ENCODE measurements at regions not wholly inside any gene's neighbourhood (a gene's known extent, or its start where the extent isn't known, plus 50 kb on each side); places are given as distances from the start of the nearest gene placed in this dataset.

DNA sequence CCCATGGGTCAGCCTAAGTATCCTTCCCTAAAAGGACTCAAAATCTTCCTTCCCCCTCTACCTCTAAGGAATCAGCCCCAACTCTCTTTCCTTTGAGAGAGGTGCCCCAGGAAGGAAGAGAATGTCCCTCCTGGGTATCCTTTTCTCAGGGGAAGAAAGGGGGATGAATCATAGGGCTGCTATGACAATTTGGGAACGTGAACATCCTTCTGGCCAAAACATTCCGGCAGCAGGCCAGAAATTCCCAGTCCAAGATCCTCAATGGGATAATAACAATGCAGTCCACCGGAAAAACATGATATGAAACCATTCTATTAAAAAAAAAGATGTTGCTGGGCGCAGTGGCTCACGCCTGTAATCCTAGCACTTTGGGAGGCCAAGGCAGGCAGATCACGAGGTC, 50.8 kb upstream of the CACNA2D3 start:
- FAIRE-seq (no peak), DNase-seq (ENCODE audit: low spot score in 2 of 2) (no peak)

DNA sequence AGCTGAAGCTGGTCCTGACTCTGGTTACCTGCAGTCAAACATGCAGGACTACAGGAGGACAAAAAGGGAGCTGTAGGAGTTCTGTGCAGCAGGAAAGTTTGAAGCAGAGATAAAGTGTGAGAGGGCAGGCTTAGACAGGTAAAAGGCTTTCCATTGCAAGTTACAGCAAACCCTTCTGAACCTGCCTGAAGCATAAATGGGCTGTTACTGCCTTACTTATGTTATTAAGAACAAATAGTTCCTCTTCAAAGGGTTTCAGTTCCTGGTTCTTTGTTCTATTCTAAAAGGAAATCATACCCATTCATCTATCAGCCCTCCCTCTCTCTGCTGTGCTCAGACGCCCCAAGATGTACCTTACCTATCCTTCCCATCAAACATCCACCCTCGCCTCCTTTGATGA, 52.4 kb upstream of the CACNA2D3 start:
- FAIRE-seq (no peak), DNase-seq (ENCODE audit: low spot score in 2 of 2) (no peak)

DNA sequence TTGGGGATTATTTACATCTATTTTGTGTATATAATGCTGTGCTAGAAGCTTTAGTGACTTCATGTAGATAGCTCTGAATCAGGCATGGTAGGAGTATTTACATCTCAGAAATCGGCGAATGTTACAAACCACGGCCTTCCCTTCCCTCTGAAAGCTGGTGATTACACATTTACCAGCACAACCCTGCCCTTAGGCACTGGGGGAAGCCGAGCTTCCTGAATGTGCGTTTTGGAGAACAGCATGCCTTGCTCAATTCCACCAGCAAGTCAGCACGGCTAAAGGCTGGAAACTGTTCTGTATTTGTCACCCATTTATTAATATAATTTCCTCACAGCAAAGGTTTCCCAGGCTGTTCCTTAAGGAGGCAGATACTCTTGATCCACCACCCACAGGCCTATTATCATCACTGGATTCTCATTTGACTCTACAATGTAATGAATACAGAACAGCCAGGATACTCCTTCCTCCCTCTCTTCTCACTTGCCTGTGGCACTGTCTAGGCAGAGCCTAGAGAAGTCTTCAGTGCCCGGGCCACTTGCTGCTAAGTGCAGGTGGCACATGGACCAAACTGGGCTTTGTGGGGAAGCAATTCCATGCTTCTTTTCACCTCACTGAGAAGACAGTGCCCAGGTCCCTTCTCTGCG, 55.2 kb upstream of the CACNA2D3 start:
- FAIRE-seq = no peak
- DNase-seq (ENCODE audit: low spot score in 2 of 2) = no peak

DNA sequence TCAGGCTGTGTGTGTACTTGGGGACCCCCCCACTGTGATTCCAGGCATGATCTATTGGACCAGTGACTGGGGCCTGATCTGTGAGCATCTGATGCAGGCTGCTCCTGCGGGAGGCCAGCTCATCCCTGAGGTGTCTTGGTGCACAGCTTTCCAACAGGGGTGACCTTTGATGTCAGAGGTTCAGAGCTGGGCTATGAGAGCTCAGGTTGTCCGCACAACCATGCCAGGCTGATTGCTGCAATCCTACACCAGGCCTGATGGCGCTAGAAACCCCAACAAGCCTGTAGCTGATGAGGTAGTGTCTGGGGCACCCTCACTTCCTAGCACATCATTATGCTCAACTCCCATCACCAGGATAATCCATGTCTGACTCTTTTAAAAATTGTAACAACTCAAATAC, 56.1 kb upstream of the CACNA2D3 start:
- DNase-seq (ENCODE audit: low spot score in 2 of 2) = no peak
- FAIRE-seq = no peak

DNA sequence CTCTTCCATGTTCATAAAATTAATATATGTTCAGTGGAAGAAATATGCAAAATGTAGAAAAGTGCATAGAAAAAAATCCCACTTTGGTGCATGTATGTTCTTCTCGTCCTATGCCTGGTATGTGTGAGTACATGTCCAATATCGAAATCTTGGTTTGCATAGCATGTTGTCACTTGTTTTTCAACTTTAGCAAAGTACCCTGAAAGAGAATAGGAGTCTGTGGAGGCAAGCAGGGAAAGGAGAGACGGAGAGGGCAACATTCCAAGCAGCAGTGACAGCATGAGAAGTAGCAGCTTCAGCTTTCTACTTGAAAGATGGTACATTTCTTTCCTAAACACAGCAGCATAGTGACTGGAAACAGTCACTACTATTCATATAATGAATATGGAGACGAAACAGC, 56.8 kb upstream of the CACNA2D3 start:
- FAIRE-seq (no peak), DNase-seq (ENCODE audit: low spot score in 2 of 2) (no peak)

DNA sequence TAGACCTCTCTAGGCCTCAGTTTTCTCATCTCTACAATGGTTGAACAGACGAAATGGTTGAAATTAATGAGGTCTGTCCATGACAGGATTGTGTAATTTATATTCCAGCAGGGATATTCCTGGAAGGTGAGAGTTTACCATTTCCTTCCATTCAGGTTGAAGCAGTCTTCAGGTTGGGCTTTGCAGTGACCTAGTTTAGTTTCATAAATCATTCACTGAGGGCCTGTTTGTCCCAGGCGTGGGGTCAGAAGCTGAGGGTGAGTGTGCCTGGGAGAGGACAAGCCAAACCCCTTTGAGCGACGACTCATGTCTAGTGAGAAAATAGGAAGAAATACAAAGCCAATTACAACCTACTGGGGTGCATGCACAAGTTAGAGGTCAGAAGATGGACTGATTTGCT, 57.2 kb upstream of the CACNA2D3 start:
- no peak for DNase-seq (ENCODE audit: low spot score in 2 of 2)
- no peak for FAIRE-seq

DNA sequence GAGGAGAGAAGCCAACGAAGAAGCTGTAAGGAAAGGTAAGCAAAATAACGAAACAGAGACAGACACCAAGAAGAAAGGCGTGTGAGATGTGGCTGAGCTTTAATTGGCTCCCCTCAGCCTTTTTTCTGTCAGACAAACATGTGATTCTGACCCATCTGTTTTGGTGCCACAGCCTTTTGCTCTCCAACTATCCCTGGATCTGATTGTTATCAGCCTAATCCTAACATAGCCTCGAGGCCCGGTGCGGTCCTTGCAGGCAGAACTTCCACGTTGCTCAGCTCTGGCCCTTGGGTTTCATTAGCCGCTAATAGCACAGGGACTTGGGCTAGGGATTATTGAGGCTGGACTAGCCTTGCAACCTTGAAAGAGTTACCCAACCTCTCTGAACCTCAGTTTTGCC, 57.9 kb upstream of the CACNA2D3 start:
- FAIRE-seq (no peak), DNase-seq (ENCODE audit: low spot score in 2 of 2) (no peak)

DNA sequence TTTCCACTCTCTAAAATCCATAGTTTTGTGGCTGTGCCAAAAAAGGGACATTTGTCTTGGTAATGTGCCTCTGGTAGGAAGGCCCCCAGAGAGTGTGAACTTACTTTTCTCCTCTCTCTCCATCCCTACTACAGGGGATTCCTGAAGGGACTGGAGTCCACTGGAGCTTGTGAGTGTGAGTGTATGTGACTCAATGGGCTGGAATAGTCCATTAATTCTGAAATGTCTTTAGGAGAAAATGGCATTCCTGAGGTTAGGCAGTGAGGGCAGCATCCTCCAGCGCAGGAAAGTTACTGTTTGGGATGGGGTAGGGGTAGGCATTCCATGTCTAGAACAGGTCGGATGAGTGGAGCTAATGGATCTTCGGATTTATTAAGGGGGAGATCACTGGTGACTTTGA, 59.8 kb upstream of the CACNA2D3 start:
- DNase-seq (ENCODE audit: low spot score in 2 of 2) (no peak), FAIRE-seq (no peak)

DNA sequence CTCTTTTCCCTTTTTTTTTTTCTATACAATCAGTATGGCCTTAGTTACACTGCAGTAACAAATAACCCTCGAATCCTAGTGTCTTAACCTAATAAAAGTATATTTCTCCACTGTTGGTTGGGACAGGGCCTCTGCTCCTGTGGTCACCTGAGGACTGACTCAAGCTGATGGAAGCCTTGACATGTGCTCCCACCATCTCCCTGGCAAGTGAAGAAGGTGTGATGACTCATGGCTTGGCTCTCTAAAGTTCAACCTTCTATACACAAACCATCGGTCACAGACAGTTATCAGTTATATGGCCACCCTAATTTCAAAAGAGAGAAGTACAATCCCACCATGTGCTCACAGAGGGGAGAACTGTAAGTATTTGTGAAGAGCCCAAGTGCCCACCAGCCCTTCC, 65.8 kb upstream of the CACNA2D3 start:
- no peak for FAIRE-seq
- DNase-seq (ENCODE audit: low spot score in 2 of 2) = no peak

DNA sequence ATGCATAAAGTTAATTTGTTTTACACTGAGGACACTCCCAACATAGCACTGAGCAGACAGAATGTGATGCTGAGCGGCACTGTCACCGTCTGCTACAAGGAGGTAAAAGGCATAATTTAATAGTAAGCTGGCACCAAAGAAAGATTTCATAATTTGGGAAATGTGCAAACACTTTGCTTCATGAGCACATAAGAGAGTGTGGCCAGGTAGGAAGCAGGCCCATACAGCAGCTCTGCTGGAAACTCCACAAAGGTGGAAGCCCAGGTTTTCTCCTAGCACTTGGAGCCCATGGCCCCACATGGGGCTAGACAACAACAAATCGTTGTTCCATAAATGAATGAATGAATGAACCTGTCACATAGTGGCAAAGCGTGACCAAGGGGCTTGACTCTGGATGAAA, 68.5 kb upstream of the CACNA2D3 start:
- no peak for DNase-seq (ENCODE audit: low spot score in 2 of 2)
- FAIRE-seq = no peak

DNA sequence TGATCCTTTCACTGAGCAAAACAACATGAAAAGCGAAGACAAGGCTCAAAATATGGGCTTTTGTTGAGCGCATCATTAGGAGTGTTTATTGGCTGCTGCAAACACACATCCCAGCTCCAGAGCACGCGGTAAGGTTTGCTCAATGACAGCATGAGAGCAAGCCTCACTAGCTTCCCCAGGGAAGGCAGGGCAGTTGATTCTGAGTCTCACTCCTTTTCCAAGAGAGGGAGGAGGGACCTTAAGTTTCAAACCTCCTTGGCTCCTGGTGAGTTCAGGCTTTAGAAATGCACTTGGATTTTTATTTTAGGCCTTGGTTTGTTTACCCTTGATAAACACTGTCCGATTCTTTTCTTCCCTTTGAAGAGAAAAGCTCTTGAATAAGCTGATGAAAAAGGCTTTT, 69.1 kb upstream of the CACNA2D3 start:
- DNase-seq (ENCODE audit: low spot score in 2 of 2) (no peak), FAIRE-seq (no peak)

DNA sequence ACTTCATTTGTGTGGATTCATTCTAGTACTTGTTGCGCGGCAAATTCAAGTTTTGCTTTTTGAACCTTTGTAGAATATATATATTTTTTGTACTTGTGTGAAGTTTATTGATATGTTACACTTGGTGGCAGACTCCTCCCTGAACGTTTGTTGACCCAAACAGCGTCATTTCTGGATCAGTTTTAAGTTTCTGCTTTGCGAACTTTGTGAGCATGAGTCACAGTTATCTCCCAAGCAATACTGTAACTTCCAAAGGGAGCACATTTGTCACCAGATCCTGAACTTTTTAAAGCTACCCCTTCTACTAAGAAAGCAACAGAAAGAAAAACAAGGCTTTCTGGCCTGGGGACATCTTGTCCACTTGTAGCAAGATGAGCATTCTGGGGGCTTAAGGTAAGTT, 74.8 kb upstream of the CACNA2D3 start:
- no peak for DNase-seq (ENCODE audit: low spot score in 2 of 2)
- FAIRE-seq = no peak

DNA sequence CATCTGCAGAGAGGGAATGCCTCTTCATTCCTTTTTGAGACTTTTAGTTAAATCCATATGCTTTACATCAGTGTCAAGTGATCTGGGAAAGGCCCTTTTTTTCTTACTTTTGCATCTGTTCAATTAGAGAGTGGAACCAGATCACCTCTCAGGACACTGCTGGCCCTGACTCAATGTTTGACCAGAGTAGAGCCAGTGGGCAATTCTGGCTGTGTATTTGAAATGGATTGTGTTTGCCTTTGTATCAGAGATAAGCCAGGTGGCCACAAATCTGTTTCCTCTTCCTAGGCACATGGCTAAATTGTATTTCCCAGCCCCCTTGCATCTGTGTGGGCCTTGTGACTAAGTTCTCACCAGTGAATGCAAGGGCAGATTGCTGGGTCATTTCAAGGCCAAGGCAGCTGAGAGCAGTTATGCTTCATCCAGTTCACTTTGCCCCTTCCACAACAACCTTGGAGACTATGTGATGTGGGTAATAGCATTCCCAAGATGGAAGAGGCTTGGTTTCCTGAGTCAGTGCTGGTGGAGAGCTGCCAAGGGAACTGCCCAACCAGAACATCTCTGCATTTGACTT, 75.6 kb upstream of the CACNA2D3 start:
- no peak for DNase-seq (ENCODE audit: low spot score in 2 of 2)
- no peak for FAIRE-seq

DNA sequence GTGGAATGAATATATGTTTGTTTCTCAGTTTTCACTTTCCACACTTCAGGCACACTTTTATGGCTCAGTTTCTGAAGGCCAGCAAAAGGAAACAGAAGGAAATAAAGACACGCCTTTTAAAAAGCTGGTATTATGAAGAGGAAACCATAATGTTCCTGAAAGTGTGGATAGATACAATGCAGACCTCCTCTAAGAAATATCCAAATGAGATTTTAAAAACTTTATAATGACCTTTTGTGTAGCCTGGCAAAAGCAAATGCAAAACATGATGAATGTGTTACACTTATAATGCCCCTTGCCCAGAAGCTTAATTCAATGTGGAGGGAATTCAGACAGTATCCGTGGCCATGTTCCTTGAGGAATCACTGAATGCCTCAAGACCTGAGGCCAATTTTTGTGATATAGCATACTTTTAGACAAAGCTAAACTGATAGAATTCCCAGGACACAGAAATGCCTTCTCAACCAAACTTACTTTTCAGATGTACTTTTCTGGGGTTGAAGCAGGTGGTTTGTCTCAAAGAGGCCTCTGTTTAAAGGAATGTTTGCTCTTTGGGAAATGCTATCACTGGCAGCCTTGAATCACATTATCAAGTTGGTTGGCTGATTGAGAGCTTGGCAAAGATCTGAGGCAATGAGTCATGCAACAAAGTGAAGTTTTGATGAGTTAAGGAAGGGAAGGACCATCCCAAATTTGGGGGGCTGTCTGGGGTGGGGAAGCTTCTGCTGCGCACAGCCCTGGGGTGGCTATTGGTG, 77.1 kb upstream of the CACNA2D3 start:
- FAIRE-seq = no peak
- DNase-seq (ENCODE audit: low spot score in 2 of 2) = no peak

DNA sequence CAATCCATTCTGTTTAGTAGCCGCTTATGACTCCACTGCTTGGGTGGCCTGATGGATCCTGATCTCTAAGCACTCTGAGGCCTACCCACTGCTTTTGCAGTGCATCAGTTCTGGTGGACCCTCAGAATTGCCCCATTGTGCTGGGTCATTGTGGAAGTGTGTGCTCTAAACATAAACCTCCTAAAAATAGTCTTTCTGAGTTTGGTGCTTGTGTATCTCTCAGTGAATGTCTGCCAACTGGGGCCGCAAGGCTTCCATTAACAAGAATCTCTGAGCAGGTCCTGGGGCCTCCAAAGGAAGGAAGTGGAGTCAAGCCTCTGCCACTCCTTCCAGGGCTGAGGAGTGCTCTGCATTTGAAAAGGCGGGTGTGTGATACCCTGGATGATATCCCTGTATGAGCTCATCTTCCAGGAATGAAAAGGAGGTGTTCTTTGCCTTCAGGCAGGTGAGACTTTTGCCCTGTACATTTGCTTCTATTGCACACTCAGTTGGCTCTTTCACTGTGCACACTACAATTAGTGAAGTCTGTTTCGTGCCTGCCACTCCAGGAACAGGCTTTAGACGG, 80.0 kb upstream of the CACNA2D3 start:
- DNase-seq (ENCODE audit: low spot score in 2 of 2) = no peak
- FAIRE-seq = no peak

DNA sequence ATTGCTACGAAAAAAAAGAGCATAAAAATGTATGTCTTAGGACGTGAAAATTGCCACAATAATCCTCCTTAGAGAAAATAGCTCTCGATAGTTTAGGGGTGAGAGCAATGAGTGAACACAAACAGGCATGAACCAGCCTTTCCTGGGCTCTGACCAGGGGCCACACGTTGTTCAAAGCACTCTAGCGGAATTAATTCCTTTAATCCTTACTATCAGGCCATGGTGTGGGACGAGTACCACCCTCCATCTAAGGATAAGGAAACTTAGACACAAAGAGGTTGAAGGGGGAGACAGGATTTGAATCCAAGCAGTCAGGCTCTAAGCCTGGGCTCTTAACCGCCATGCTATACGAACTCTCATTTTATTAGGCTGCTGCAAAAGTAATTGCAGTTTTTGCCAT, 81.9 kb upstream of the CACNA2D3 start:
- no peak for DNase-seq (ENCODE audit: low spot score in 2 of 2)
- FAIRE-seq = no peak

DNA sequence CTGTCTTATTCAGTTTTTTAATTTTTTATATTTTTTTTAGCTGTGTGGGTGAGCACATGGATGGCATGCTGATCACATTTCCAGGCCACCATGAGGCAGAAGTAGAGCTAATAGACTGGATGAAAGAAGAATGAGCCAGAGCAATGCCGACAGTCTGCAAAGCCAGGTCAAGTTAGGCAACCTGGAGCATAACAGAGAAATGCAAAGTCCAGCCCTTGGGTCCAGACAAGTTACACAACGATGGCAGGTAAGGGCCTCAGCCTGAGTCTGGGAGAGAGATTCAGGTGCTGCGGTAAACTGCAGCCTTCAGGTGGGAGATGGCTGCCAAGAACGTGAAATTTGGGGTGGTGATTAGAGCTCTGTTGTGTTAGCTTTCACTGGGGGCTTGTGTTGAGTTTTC, 84.0 kb upstream of the CACNA2D3 start:
- FAIRE-seq (no peak), DNase-seq (ENCODE audit: low spot score in 2 of 2) (no peak)

DNA sequence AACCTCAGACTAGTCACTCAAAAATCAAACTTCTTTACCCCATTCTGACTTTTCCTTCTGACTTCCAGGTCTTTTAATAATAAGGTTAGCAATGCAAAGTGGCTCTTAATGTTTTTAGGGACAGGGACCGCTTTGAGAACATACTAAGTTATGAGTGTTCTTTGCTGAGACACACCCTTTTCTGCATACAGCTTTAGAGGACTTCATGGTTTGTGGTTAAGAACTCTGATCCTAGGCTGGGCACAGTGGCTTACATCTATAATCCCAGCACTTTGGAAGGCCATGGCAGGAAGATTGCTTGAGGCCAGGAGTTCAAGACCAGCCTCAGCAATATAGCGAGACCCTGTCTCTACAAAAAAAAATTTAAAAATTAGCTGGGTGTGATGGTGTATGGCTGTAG, 85.8 kb upstream of the CACNA2D3 start:
- DNase-seq (ENCODE audit: low spot score in 2 of 2) (no peak), FAIRE-seq (no peak)

DNA sequence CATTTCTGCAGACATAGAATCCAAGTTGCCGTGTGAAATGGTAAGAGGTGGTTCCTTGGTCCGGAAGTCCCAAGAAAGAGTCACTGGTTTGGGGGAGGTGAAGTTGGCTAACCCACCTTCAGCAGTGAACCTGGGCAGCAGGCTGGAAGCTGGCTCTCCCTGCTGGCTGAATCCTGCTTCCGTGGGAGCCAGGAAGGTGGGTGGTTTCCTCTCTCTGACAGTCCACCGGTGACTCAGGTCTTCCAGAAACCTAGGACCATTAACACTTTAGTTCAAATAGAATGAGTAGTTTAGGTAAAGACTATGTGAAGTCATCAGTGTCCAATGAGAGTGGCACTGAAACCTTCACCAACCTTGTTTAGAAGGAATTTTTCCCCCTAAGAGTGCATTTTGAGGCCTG, 87.4 kb upstream of the CACNA2D3 start:
- FAIRE-seq (no peak), DNase-seq (ENCODE audit: low spot score in 2 of 2) (no peak)

DNA sequence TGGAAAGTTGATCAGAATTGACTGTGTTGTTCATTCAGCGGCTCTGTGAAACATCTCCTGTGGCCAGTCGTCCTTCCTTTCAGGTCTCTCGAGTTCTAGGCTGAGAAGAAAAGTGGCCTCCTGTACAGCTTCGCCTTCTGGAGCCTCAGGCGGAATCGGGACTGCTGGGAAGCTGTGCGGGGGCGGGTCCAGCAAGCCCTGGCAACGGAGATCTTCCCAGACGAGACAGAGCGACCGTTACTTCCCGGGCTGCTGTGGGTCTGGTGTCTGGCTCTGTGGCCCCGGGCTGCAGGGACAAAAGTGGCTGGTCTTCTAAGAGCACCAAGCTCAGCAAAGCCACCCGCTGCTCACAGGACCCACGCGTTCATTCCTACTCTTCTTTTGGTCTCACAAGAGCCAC, 88.6 kb upstream of the CACNA2D3 start:
- DNase-seq (ENCODE audit: low spot score in 2 of 2) (no peak), FAIRE-seq (no peak)

DNA sequence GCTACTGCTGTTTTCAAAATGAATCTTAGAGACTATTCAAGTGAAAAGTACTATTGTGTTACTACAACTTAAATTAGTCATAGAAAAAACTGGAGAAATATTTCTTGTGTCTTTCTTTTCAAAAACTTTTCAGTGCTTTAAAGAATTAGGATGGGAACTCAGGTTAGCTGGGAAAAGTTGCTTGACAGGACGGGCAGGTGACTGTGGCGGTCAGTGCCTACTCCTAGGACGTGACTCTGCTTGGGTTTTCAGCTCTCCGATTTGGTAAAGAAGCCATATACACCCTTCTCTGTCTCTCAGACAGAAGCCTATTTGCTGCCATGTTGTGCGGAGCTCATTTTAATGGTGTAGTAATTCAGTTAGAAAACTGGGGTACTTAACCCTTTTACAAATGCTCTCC, 89.8 kb upstream of the CACNA2D3 start:
- FAIRE-seq (no peak), DNase-seq (ENCODE audit: low spot score in 2 of 2) (no peak)

DNA sequence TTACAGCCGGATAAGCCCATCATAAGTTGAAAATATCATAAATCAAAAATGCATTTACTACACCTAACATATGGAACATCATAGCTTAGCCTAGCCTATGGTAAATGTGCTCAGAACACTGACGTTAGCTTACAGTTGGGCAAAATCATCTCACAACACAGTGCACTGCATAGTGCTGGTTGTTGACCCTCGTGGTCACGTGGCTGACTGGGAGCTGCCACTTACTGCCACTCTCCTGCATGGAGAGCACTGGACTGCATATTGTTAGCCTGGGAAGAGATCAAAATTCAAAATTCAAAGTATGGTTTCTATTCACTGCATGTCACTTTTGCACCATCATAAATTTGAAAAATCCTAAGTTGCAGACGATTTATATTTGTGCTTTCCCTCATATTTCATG, 94.0 kb upstream of the CACNA2D3 start:
- DNase-seq (ENCODE audit: low spot score in 2 of 2) = no peak

More for the DNA sequence above, 94.0 kb upstream of the CACNA2D3 start:
- no peak for FAIRE-seq
